Liver (tissue), 8 donors: ENCODE measurements at regions not wholly inside any gene's neighbourhood (a gene's known extent, or its start where the extent isn't known, plus 50 kb on each side); places are given as distances from the start of the nearest gene placed in this dataset.

Experiments
- DNase-seq: peaks from one replicate; pipeline ENCODE4 v3.0.0-alpha.2; 2017; ENCODE audit warnings: low spot score
- H3K27ac ChIP-seq, 2 donors: one replicate each; pipeline ENCODE4 v1.7.0; 2013; ENCODE audit warnings: inconsistent platforms in 2 of 2, low read length in 2 of 2, control low read depth in 1 of 2, low read depth in 1 of 2, mild to moderate bottlenecking in 1 of 2
- H3K27me3 ChIP-seq, 4 donors: one replicate each; pipeline versions ENCODE4 v1.6.1 to v1.7.0; 2013; ENCODE audit warnings: low read length in 3 of 4, inconsistent platforms in 1 of 4, mild to moderate bottlenecking in 1 of 4, moderate library complexity in 1 of 4; ENCODE audit not compliant: control insufficient read depth in 4 of 4, insufficient read depth in 4 of 4
- H3K36me3 ChIP-seq, 4 donors: one replicate each; pipeline versions ENCODE4 v1.6.1 to v1.7.0; 2013; ENCODE audit warnings: low read length in 3 of 4, mild to moderate bottlenecking in 3 of 4, low read depth in 1 of 4, moderate library complexity in 1 of 4; ENCODE audit not compliant: control insufficient read depth in 4 of 4, insufficient read depth in 3 of 4
- H3K4me1 ChIP-seq, 4 donors: one replicate each; pipeline versions ENCODE4 v1.6.1 to v1.7.0; 2013; ENCODE audit warnings: low read length in 3 of 4, mild to moderate bottlenecking in 3 of 4, moderate library complexity in 1 of 4; ENCODE audit not compliant: control insufficient read depth in 4 of 4, insufficient read depth in 4 of 4
- H3K4me3 ChIP-seq, 3 donors: one replicate each; pipeline versions ENCODE4 v1.6.1 to v1.7.0; 2013; ENCODE audit warnings: low read length in 3 of 3, control low read depth in 1 of 3, low read depth in 1 of 3, mild to moderate bottlenecking in 1 of 3
- H3K9ac ChIP-seq, 2 donors: one replicate each; pipeline ENCODE4 v1.7.0; 2013; ENCODE audit warnings: low read length in 2 of 2, mild to moderate bottlenecking in 2 of 2, moderate library complexity in 2 of 2, control low read depth in 1 of 2, low read depth in 1 of 2
- H3K9me3 ChIP-seq, 4 donors: one replicate each; pipeline versions ENCODE4 v1.6.1 to v1.7.0; 2013; ENCODE audit warnings: low read length in 3 of 4; ENCODE audit not compliant: control insufficient read depth in 4 of 4
- ATF3 ChIP-seq: IDR thresholded peaks from 2 replicates; pipeline ENCODE4 v1.6.1; 2016; ENCODE audit warnings: antibody characterized with exemption
- CTCF ChIP-seq: fragments of 150-350 bp; IDR thresholded peaks from 2 replicates; pipeline ENCODE4 v1.5.1; 2017; ENCODE audit warnings: improper control_type of control experiment, low read depth, low read length; ENCODE audit not compliant: missing input control
- EGR1 ChIP-seq, 2 donors: IDR thresholded peaks; 2 replicates each; pipeline ENCODE4 v1.6.1; 2016 to 2018; ENCODE audit warnings: antibody characterized with exemption in 2 of 2, low read depth in 2 of 2
- FOXA1 ChIP-seq: IDR thresholded peaks from 2 replicates; pipeline ENCODE4 v1.6.1; 2016; ENCODE audit warnings: antibody characterized with exemption
- FOXA2 ChIP-seq: IDR thresholded peaks from 2 replicates; pipeline ENCODE4 v1.6.1; 2016; ENCODE audit warnings: antibody characterized with exemption
- GABPA ChIP-seq, 2 donors: IDR thresholded peaks in 1 of 2; conservative IDR thresholded peaks in 1 of 2; 2 replicates each; pipeline ENCODE4 v1.6.1; 2016; ENCODE audit warnings: antibody characterized with exemption in 2 of 2, mild to moderate bottlenecking in 1 of 2, moderate library complexity in 1 of 2
- HNF4A ChIP-seq, 2 donors: conservative IDR thresholded peaks; 2 replicates each; pipeline ENCODE4 v1.6.1; 2016; ENCODE audit warnings: antibody characterized with exemption in 2 of 2, mild to moderate bottlenecking in 2 of 2
- HNF4G ChIP-seq: IDR thresholded peaks from 2 replicates; pipeline ENCODE4 v1.6.1; 2016; ENCODE audit warnings: antibody characterized with exemption
- JUND ChIP-seq, 2 donors: IDR thresholded peaks; 2 replicates each; pipeline ENCODE4 v1.6.1; 2016; ENCODE audit warnings: antibody characterized with exemption in 2 of 2
- MAX ChIP-seq: IDR thresholded peaks from 2 replicates; pipeline ENCODE4 v1.6.1; 2016; ENCODE audit warnings: antibody characterized with exemption
- NR2F2 ChIP-seq: IDR thresholded peaks from 2 replicates; pipeline ENCODE4 v1.6.1; 2016; ENCODE audit warnings: antibody characterized with exemption
- RAD21 ChIP-seq, 2 donors: IDR thresholded peaks; 2 replicates each; pipeline ENCODE4 v1.6.1; 2016; ENCODE audit warnings: antibody characterized with exemption in 2 of 2, mild to moderate bottlenecking in 2 of 2
- REST ChIP-seq: IDR thresholded peaks from 2 replicates; pipeline ENCODE4 v1.6.1; 2016; ENCODE audit warnings: antibody characterized with exemption, mild to moderate bottlenecking
- RXRA ChIP-seq, 2 donors: IDR thresholded peaks; 2 replicates each; pipeline ENCODE4 v1.6.1; 2017 to 2018; ENCODE audit warnings: antibody characterized with exemption in 2 of 2, mild to moderate bottlenecking in 1 of 2
- SP1 ChIP-seq: IDR thresholded peaks from 2 replicates; pipeline ENCODE4 v1.6.1; 2018; ENCODE audit warnings: antibody characterized with exemption, mild to moderate bottlenecking
- TAF1 ChIP-seq: conservative IDR thresholded peaks from 2 replicates; pipeline ENCODE4 v1.6.1; 2016; ENCODE audit warnings: antibody characterized with exemption, mild to moderate bottlenecking
- YY1 ChIP-seq: IDR thresholded peaks from 2 replicates; pipeline ENCODE4 v1.6.1; 2016; ENCODE audit warnings: antibody characterized with exemption, mild to moderate bottlenecking
- ZBTB33 ChIP-seq: IDR thresholded peaks from 2 replicates; pipeline ENCODE4 v1.6.1; 2016; ENCODE audit warnings: antibody characterized with exemption
- WGBS: extraction: QIAGEN DNeasy Blood & Tissue Kit; methylation state at CpG from one replicate; pipeline ENCODE4 v1.1.7; 2013; 5-methylcytosine and 5-hydroxymethylcytosine counted together
- donor health status: healthy.
- donor health status: healthy.
- donor health status: healthy.
- donor health status: healthy.
- donor health status: healthy.

- Histone ChIP-seq H3K9ac (no peak overlapping the region), H3K36me3 (no peaks in the 10 kb centered on the region), H3K4me1 (no peaks in the 10 kb centered on the region), H3K4me3 (no peak overlapping the region), H3K27ac (no peak overlapping the region), H3K27me3 (no peaks in the 10 kb centered on the region), H3K9me3 (no peaks in the 10 kb centered on the region)
- TF ChIP-seq CTCF (no peak), REST (no peak), YY1 (no peak), ZBTB33 (no peak), JUND (IDR thresholded peaks at IDR 0.05) (no peak), FOXA1 (no peak), MAX (no peak), ATF3 (no peak), FOXA2 (no peak), HNF4G (no peak), HNF4A (conservative IDR thresholded peaks at IDR 0.05) (no peak), TAF1 (no peak), EGR1 (IDR thresholded peaks at IDR 0.05; ENCODE audit: low read depth in 2 of 2) (no peak), NR2F2 (no peak), RXRA (IDR thresholded peaks at IDR 0.05) (no peak), RAD21 (IDR thresholded peaks at IDR 0.05) (no peak), SP1 (no peak), GABPA (IDR thresholded peaks at IDR 0.05 in 1 of 2, conservative IDR thresholded peaks at IDR 0.05 in 1 of 2) (no peak)
- DNase-seq = no peak
- WGBS = 97% methylated on average over 1 of the region's 1 CpG
Observed at GRCh38 chr5:91217859-91218258, 165.3 kb downstream of the ARRDC3 start.

- no peaks in the 10 kb centered on the region for H3K36me3 ChIP-seq
- H3K27me3 ChIP-seq = no peaks in the 10 kb centered on the region
- no peak for DNase-seq
- no peaks in the 10 kb centered on the region for H3K4me1 ChIP-seq
- no peak overlapping the region for H3K9ac ChIP-seq
- no peak overlapping the region for H3K4me3 ChIP-seq
- no peaks in the 10 kb centered on the region for H3K9me3 ChIP-seq
- no peak overlapping the region for H3K27ac ChIP-seq
- WGBS = 92% methylated on average over 4 of the region's 4 CpGs
- TF ChIP-seq TAF1 (no peak), ATF3 (no peak), ZBTB33 (no peak), NR2F2 (no peak), GABPA (IDR thresholded peaks at IDR 0.05 in 1 of 2, conservative IDR thresholded peaks at IDR 0.05 in 1 of 2) (no peak), HNF4G (no peak), CTCF (no peak), MAX (no peak), FOXA1 (no peak), RXRA (IDR thresholded peaks at IDR 0.05) (no peak), JUND (IDR thresholded peaks at IDR 0.05) (no peak), FOXA2 (no peak), RAD21 (IDR thresholded peaks at IDR 0.05) (no peak), YY1 (no peak), SP1 (no peak)
Observed at GRCh38 chr5:91214571-91214970, 168.5 kb downstream of the ARRDC3 start.
